Tibial nerve (tissue), 3 donors: ENCODE measurements at regions not wholly inside any gene's neighbourhood (a gene's known extent, or its start where the extent isn't known, plus 50 kb on each side); places are given as distances from the start of the nearest gene placed in this dataset.

Experiments
- CTCF ChIP-seq, 5 experiments: fragments of 200-600 bp in 3 of 5; fragments of 450-650 bp in 2 of 5; sonication (generic) in 3 of 5; IDR thresholded peaks; one replicate each; pipeline ENCODE4 v1.5.1; 2016 to 2019; ENCODE audit warnings: antibody characterized with exemption in 5 of 5, mild to moderate bottlenecking in 3 of 5, moderate library complexity in 2 of 5
- POLR2A ChIP-seq, 2 donors: fragments of 450-650 bp; IDR thresholded peaks; one replicate each; pipeline ENCODE4 v1.6.1; 2017; ENCODE audit warnings: antibody characterized with exemption in 2 of 2, mild to moderate bottlenecking in 2 of 2, moderate library complexity in 2 of 2

- TF ChIP-seq CTCF (IDR thresholded peaks at IDR 0.05) (no peak), POLR2A (IDR thresholded peaks at IDR 0.05) (no peak)
These were observed 558.6 kb downstream of the UTRN start for GRCh38 chr6:144843701-144844100.
